T-helper 2 cell treated with Interferon-gamma antibody and Interleukin-4, amounts not matched to agents 5 μg/mL and 100 μg/mL, for 36 hours (primary cell): ENCODE measurements at regions not wholly inside any gene's neighbourhood (a gene's known extent, or its start where the extent isn't known, plus 50 kb on each side); places are given as distances from the start of the nearest gene placed in this dataset.

Source experiments
- DNase-seq: peaks from one replicate; pipeline ENCODE4 v3.0.0; 2021; ENCODE audit warnings: low spot score
- H3K27ac Mint-ChIP-seq: one replicate; pipeline ENCODE4 v1.8.0; 2021; ENCODE audit warnings: mild to moderate bottlenecking, mixed read lengths
- H3K27me3 Mint-ChIP-seq: one replicate; pipeline ENCODE4 v1.8.0; 2021; ENCODE audit warnings: low read depth, mixed read lengths
- H3K36me3 Mint-ChIP-seq: one replicate; pipeline ENCODE4 v1.8.0; 2021; ENCODE audit warnings: low read depth, mixed read lengths
- H3K4me1 Mint-ChIP-seq: one replicate; pipeline ENCODE4 v1.8.0; 2021; ENCODE audit warnings: low read depth, mixed read lengths
- H3K4me3 Mint-ChIP-seq: one replicate; pipeline ENCODE4 v1.8.0; 2022; ENCODE audit warnings: mild to moderate bottlenecking, moderate library complexity, mixed read lengths
- H3K9me3 Mint-ChIP-seq: one replicate; pipeline ENCODE4 v1.8.0; 2021; ENCODE audit warnings: mixed read lengths

- Mint-ChIP-seq H3K36me3 (no peaks in the 10 kb centered on the region), H3K4me3 (no peak overlapping the region), H3K4me1 (no peaks in the 10 kb centered on the region), H3K27ac (no peak overlapping the region), H3K9me3 (no peaks in the 10 kb centered on the region), H3K27me3 (no peaks in the 10 kb centered on the region)
- DNase-seq = no peak
Observed at GRCh38 chr4:138537731-138538490, 295.8 kb upstream of the SLC7A11 start.

- Mint-ChIP-seq H3K27me3 (no peaks in the 10 kb centered on the region), H3K27ac (no peak overlapping the region), H3K9me3 (peaks cover 9% of the 10 kb centered on the region), H3K4me3 (no peak overlapping the region), H3K4me1 (no peaks in the 10 kb centered on the region), H3K36me3 (no peaks in the 10 kb centered on the region)
- DNase-seq = no peak
Observed at GRCh38 chr4:138535316-138535715, 293.2 kb upstream of the SLC7A11 start.

- Mint-ChIP-seq H3K4me3 (no peak overlapping the region), H3K9me3 (no peaks in the 10 kb centered on the region), H3K4me1 (no peaks in the 10 kb centered on the region), H3K27me3 (no peaks in the 10 kb centered on the region), H3K27ac (no peak overlapping the region), H3K36me3 (no peaks in the 10 kb centered on the region)
- no peak for DNase-seq
Observed at GRCh38 chr4:138522366-138522765, 280.2 kb upstream of the SLC7A11 start.

GRCh38 chr4:138521809-138522208, 279.7 kb upstream of the SLC7A11 start:
- Mint-ChIP-seq H3K27me3 (no peaks in the 10 kb centered on the region), H3K9me3 (no peaks in the 10 kb centered on the region), H3K4me3 (no peak overlapping the region), H3K36me3 (no peaks in the 10 kb centered on the region), H3K27ac (no peak overlapping the region), H3K4me1 (no peaks in the 10 kb centered on the region)
- DNase-seq = no peak

- Mint-ChIP-seq H3K36me3 (no peaks in the 10 kb centered on the region), H3K4me3 (no peak overlapping the region), H3K27me3 (no peaks in the 10 kb centered on the region), H3K4me1 (no peaks in the 10 kb centered on the region), H3K9me3 (no peaks in the 10 kb centered on the region), H3K27ac (no peak overlapping the region)
- DNase-seq = no peak
Observed at GRCh38 chr4:138519436-138519835, 277.3 kb upstream of the SLC7A11 start.

DNA sequence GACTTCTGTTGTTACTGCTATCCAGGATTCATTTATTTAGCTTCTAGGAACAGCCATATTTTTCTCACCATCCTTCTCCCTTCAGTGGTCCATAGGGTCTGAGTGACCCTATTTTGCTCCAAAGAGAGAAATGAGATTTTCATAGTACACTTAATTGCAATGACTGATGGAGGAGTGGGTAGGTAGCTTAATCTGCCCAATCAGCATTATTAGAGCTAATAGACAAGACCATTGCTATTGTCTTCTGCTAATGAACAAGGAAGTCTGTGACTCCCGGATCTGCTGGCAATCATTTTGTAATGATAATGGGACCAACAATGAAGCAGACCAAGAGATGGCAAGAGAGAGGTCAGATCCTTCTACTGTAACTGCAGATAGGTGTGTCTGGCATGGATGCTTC, 271.4 kb upstream of the SLC7A11 start:
- Mint-ChIP-seq H3K36me3 (no peaks in the 10 kb centered on the region), H3K4me1 (no peaks in the 10 kb centered on the region), H3K9me3 (no peaks in the 10 kb centered on the region), H3K27me3 (no peaks in the 10 kb centered on the region), H3K4me3 (no peak overlapping the region), H3K27ac (no peak overlapping the region)
- no peak for DNase-seq

GRCh38 chr4:138512756-138513155, 270.6 kb upstream of the SLC7A11 start:
- no peak for DNase-seq
- Mint-ChIP-seq H3K27ac (no peak overlapping the region), H3K4me1 (no peaks in the 10 kb centered on the region), H3K9me3 (no peaks in the 10 kb centered on the region), H3K36me3 (no peaks in the 10 kb centered on the region), H3K27me3 (no peaks in the 10 kb centered on the region), H3K4me3 (no peak overlapping the region)

DNA sequence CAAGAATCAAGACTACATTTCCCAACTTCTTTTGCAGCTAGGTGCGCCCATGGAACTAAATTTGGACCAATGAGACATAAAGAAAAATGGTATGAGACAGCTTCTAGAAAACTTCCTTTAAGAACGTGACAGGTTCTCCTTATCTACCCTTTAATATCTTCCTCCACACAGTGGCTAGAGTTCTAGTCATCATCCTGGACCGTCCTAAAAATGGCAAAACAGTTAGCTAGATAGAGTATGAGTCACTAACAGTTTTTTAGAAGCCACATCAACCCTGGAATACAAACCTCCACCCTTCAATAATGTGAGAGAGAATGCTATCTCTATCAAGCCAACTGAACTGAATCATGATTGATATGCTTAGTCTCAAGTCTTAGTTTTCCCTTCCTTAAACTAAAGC, 267.9 kb upstream of the SLC7A11 start:
- Mint-ChIP-seq H3K9me3 (no peaks in the 10 kb centered on the region), H3K36me3 (no peaks in the 10 kb centered on the region), H3K27ac (no peak overlapping the region), H3K4me3 (no peak overlapping the region), H3K27me3 (no peaks in the 10 kb centered on the region), H3K4me1 (no peaks in the 10 kb centered on the region)
- DNase-seq = no peak

- H3K27me3 Mint-ChIP-seq = no peaks in the 10 kb centered on the region
- no peaks in the 10 kb centered on the region for H3K36me3 Mint-ChIP-seq
- H3K4me1 Mint-ChIP-seq = no peaks in the 10 kb centered on the region
- H3K27ac Mint-ChIP-seq = no peak overlapping the region
- H3K4me3 Mint-ChIP-seq = no peak overlapping the region
- no peak for DNase-seq
- H3K9me3 Mint-ChIP-seq = no peaks in the 10 kb centered on the region
Observed at GRCh38 chr4:138509346-138509745, 267.2 kb upstream of the SLC7A11 start.

GRCh38 chr4:138507522-138507921, 265.4 kb upstream of the SLC7A11 start:
- Mint-ChIP-seq H3K4me1 (no peaks in the 10 kb centered on the region), H3K27ac (no peak overlapping the region), H3K36me3 (no peaks in the 10 kb centered on the region), H3K9me3 (peaks cover 4% of the 10 kb centered on the region), H3K4me3 (no peak overlapping the region), H3K27me3 (no peaks in the 10 kb centered on the region)
- DNase-seq = no peak

GRCh38 chr4:138501614-138502013, 259.5 kb upstream of the SLC7A11 start:
- Mint-ChIP-seq H3K36me3 (no peaks in the 10 kb centered on the region), H3K9me3 (peaks cover 4% of the 10 kb centered on the region), H3K4me1 (no peaks in the 10 kb centered on the region), H3K4me3 (no peak overlapping the region), H3K27me3 (no peaks in the 10 kb centered on the region), H3K27ac (no peak overlapping the region)
- no peak for DNase-seq

GRCh38 chr4:138500869-138501268, 258.7 kb upstream of the SLC7A11 start:
- no peak overlapping the region for H3K4me3 Mint-ChIP-seq
- no peak for DNase-seq
- no peaks in the 10 kb centered on the region for H3K36me3 Mint-ChIP-seq
- no peaks in the 10 kb centered on the region for H3K4me1 Mint-ChIP-seq
- H3K27me3 Mint-ChIP-seq = no peaks in the 10 kb centered on the region
- no peak overlapping the region for H3K27ac Mint-ChIP-seq
- H3K9me3 Mint-ChIP-seq = peaks cover 4% of the 10 kb centered on the region

DNA sequence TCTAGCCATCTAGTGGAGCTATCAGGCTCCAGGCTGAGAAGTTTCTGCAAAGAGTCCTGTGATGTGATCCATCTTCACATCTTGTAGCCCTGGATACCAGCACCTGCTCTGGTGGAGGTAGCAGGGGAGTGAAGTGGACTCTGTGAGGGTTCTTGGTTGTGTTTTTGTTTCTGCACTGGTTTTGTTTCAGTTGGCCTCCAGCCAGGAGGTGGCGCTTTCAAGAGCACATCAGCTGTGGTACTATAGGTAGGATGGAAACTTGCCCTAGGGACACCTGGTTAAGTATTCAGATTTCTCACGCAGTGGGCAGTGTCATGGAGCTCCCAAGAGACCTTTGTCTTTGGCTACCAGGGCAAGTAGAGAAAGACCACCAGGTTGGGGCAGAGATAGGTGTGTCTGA, 257.5 kb upstream of the SLC7A11 start:
- DNase-seq = no peak
- H3K27me3 Mint-ChIP-seq = no peaks in the 10 kb centered on the region
- H3K4me1 Mint-ChIP-seq = no peaks in the 10 kb centered on the region
- no peaks in the 10 kb centered on the region for H3K36me3 Mint-ChIP-seq
- H3K4me3 Mint-ChIP-seq = no peak overlapping the region
- no peak overlapping the region for H3K27ac Mint-ChIP-seq
- H3K9me3 Mint-ChIP-seq = peaks cover 4% of the 10 kb centered on the region

DNA sequence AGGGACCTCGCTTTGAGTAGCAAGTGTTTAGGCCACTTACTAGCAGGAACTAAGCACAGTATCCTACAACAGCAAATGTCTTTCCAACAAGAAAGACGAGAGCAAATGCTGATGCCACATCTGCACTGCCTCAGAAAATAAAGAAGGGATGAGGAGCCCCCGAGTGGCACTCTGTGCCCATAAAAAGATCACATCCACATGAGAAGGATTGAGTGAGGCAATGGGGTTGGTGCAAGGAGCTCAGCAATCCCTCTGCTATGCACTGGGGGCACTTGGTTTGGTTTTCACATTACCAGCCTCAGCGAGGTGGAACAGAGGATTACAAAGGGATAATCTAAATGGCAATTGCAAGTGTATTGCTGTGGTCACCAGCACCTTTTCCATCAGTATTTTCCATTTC, 252.8 kb upstream of the SLC7A11 start:
- H3K4me1 Mint-ChIP-seq = no peaks in the 10 kb centered on the region
- no peak for DNase-seq

DNA sequence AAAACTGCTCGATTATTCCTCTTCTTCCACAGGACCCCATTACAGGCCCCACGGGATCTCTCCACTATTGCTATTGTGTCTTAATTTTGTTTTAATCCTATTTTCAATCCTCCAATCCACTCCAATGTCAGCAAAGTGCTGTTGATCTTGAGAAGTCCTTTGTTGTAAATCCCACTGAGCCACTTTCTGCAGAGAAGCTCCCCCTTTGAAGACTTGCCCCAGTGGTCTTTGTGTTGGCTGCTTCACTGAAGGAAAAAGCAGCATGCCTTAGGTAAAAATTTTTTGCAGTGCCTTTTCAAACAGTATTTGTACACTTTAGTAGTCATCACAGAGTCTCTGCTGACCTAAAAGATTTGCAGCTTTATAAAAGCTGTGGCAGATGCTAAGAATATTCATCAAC, 252.0 kb upstream of the SLC7A11 start:
- no peak for DNase-seq
- H3K9me3 Mint-ChIP-seq = no peaks in the 10 kb centered on the region
- no peaks in the 10 kb centered on the region for H3K4me1 Mint-ChIP-seq
- no peak overlapping the region for H3K27ac Mint-ChIP-seq
- no peak overlapping the region for H3K4me3 Mint-ChIP-seq
- no peaks in the 10 kb centered on the region for H3K36me3 Mint-ChIP-seq
- H3K27me3 Mint-ChIP-seq = no peaks in the 10 kb centered on the region

More for the DNA sequence above, 252.8 kb upstream of the SLC7A11 start:
- Mint-ChIP-seq H3K36me3 (no peaks in the 10 kb centered on the region), H3K27me3 (no peaks in the 10 kb centered on the region), H3K27ac (no peak overlapping the region), H3K9me3 (no peaks in the 10 kb centered on the region), H3K4me3 (no peak overlapping the region)
